ENCODE measurements at regions not wholly inside any gene's neighbourhood (a gene's known extent, or its start where the extent isn't known, plus 50 kb on each side); places are given as distances from the start of the nearest gene placed in this dataset.
"Not testable (repeated sequence)": the region's sequence is repeated elsewhere in the genome, so short reads cannot be mapped to it uniquely, and the experiment has no call there.

GRCh38 chr3:147680837-147681483, 271.8 kb downstream of the ZIC1 start:
- no peaks in the 10 kb centered on the region for H3K9me3 ChIP-seq (ENCODE audit: insufficient read depth, low read depth, low read length)
- H3K27ac ChIP-seq (ENCODE audit: low read length) = no peak overlapping the region
- no peak overlapping the region; the same call in 1 of the 2 replicates for H3K4me3 ChIP-seq (ENCODE audit: low read length)
- no peaks in the 10 kb centered on the region for H3K4me1 ChIP-seq (ENCODE audit: insufficient read depth, low read length)
- no peak overlapping the region for H3K9ac ChIP-seq (ENCODE audit: low read depth, low read length)
- H3K27me3 ChIP-seq (ENCODE audit: insufficient read depth, low read length) = no peaks in the 10 kb centered on the region
- H3K36me3 ChIP-seq (ENCODE audit: insufficient read depth, low read depth, low read length) = no peaks in the 10 kb centered on the region

- Histone ChIP-seq H3K9ac (ENCODE audit: low read depth, low read length) (no peak overlapping the region), H3K4me3 (ENCODE audit: low read length) (no peak overlapping the region), H3K4me1 (ENCODE audit: insufficient read depth, low read length) (no peaks in the 10 kb centered on the region), H3K27me3 (ENCODE audit: insufficient read depth, low read length) (no peaks in the 10 kb centered on the region), H3K9me3 (ENCODE audit: insufficient read depth, low read depth, low read length) (no peaks in the 10 kb centered on the region), H3K36me3 (ENCODE audit: insufficient read depth, low read depth, low read length) (no peaks in the 10 kb centered on the region), H3K27ac (ENCODE audit: low read length) (no peak overlapping the region)
Observed at GRCh38 chr3:147688868-147689267, 279.7 kb downstream of the ZIC1 start.

- Histone ChIP-seq H3K9ac (ENCODE audit: low read depth, low read length) (no peak overlapping the region), H3K27me3 (ENCODE audit: insufficient read depth, low read length) (no peaks in the 10 kb centered on the region), H3K4me1 (ENCODE audit: insufficient read depth, low read length) (no peaks in the 10 kb centered on the region), H3K27ac (ENCODE audit: low read length) (no peak overlapping the region), H3K4me3 (ENCODE audit: low read length) (no peak overlapping the region), H3K9me3 (ENCODE audit: insufficient read depth, low read depth, low read length) (no peaks in the 10 kb centered on the region), H3K36me3 (ENCODE audit: insufficient read depth, low read depth, low read length) (no peaks in the 10 kb centered on the region)
Observed at GRCh38 chr3:147699175-147699838, 290.1 kb downstream of the ZIC1 start.

- H3K27me3 ChIP-seq (ENCODE audit: insufficient read depth, low read length) = no peaks in the 10 kb centered on the region
- no peak overlapping the region for H3K4me3 ChIP-seq (ENCODE audit: low read length)
- no peak overlapping the region for H3K9ac ChIP-seq (ENCODE audit: low read depth, low read length)
- H3K9me3 ChIP-seq (ENCODE audit: insufficient read depth, low read depth, low read length) = no peaks in the 10 kb centered on the region
- H3K4me1 ChIP-seq (ENCODE audit: insufficient read depth, low read length) = no peaks in the 10 kb centered on the region
- H3K36me3 ChIP-seq (ENCODE audit: insufficient read depth, low read depth, low read length) = no peaks in the 10 kb centered on the region
- no peak overlapping the region for H3K27ac ChIP-seq (ENCODE audit: low read length)
Observed at GRCh38 chr3:147701195-147701594, 292.0 kb downstream of the ZIC1 start.

- H3K4me1 ChIP-seq (ENCODE audit: insufficient read depth, low read length) = no peaks in the 10 kb centered on the region
- no peaks in the 10 kb centered on the region for H3K36me3 ChIP-seq (ENCODE audit: insufficient read depth, low read depth, low read length)
- no peak overlapping the region for H3K4me3 ChIP-seq (ENCODE audit: low read length)
Observed at GRCh38 chr3:147702509-147702908, 293.3 kb downstream of the ZIC1 start.

GRCh38 chr3:147705651-147706051, 296.5 kb downstream of the ZIC1 start:
- H3K36me3 ChIP-seq (ENCODE audit: insufficient read depth, low read depth, low read length) = no peaks in the 10 kb centered on the region
- H3K9ac ChIP-seq (ENCODE audit: low read depth, low read length) = no peak overlapping the region
- H3K4me3 ChIP-seq (ENCODE audit: low read length) = no peak overlapping the region
- no peak overlapping the region for H3K27ac ChIP-seq (ENCODE audit: low read length)
- H3K27me3 ChIP-seq (ENCODE audit: insufficient read depth, low read length) = no peaks in the 10 kb centered on the region
- H3K4me1 ChIP-seq (ENCODE audit: insufficient read depth, low read length) = no peaks in the 10 kb centered on the region
- H3K9me3 ChIP-seq (ENCODE audit: insufficient read depth, low read depth, low read length) = no peaks in the 10 kb centered on the region

More at GRCh38 chr3:147702509-147702908, 293.3 kb downstream of the ZIC1 start:
- no peaks in the 10 kb centered on the region for H3K9me3 ChIP-seq (ENCODE audit: insufficient read depth, low read depth, low read length)
- H3K27ac ChIP-seq (ENCODE audit: low read length) = no peak overlapping the region
- H3K9ac ChIP-seq (ENCODE audit: low read depth, low read length) = no peak overlapping the region
- no peaks in the 10 kb centered on the region for H3K27me3 ChIP-seq (ENCODE audit: insufficient read depth, low read length)

GRCh38 chr3:147710753-147711152, 301.6 kb downstream of the ZIC1 start:
- not testable (repeated sequence) for H3K9ac ChIP-seq (ENCODE audit: low read depth, low read length); H3K4me1 ChIP-seq (ENCODE audit: insufficient read depth, low read length); H3K36me3 ChIP-seq (ENCODE audit: insufficient read depth, low read depth, low read length); H3K27me3 ChIP-seq (ENCODE audit: insufficient read depth, low read length); H3K4me3 ChIP-seq (ENCODE audit: low read length); H3K9me3 ChIP-seq (ENCODE audit: insufficient read depth, low read depth, low read length); H3K27ac ChIP-seq (ENCODE audit: low read length)

GRCh38 chr3:147712357-147712756, 303.2 kb downstream of the ZIC1 start:
- no peaks in the 10 kb centered on the region for H3K27me3 ChIP-seq (ENCODE audit: insufficient read depth, low read length)
- no peak overlapping the region for H3K4me3 ChIP-seq (ENCODE audit: low read length)
- H3K36me3 ChIP-seq (ENCODE audit: insufficient read depth, low read depth, low read length) = no peaks in the 10 kb centered on the region
- no peak overlapping the region for H3K27ac ChIP-seq (ENCODE audit: low read length)
- H3K4me1 ChIP-seq (ENCODE audit: insufficient read depth, low read length) = no peaks in the 10 kb centered on the region
- H3K9ac ChIP-seq (ENCODE audit: low read depth, low read length) = no peak overlapping the region
- H3K9me3 ChIP-seq (ENCODE audit: insufficient read depth, low read depth, low read length) = no peaks in the 10 kb centered on the region

- not testable (repeated sequence) for H3K36me3 ChIP-seq (ENCODE audit: insufficient read depth, low read depth, low read length)
Observed at GRCh38 chr3:147712758-147713157, 303.6 kb downstream of the ZIC1 start.

GRCh38 chr3:147713234-147714133, 304.3 kb downstream of the ZIC1 start:
- no peaks in the 10 kb centered on the region for H3K36me3 ChIP-seq (ENCODE audit: insufficient read depth, low read depth, low read length)
- H3K27me3 ChIP-seq (ENCODE audit: insufficient read depth, low read length) = no peaks in the 10 kb centered on the region
- H3K9ac ChIP-seq (ENCODE audit: low read depth, low read length) = no peak overlapping the region
- H3K27ac ChIP-seq (ENCODE audit: low read length) = no peak overlapping the region
- H3K9me3 ChIP-seq (ENCODE audit: insufficient read depth, low read depth, low read length) = no peaks in the 10 kb centered on the region
- no peak overlapping the region for H3K4me3 ChIP-seq (ENCODE audit: low read length)
- no peaks in the 10 kb centered on the region for H3K4me1 ChIP-seq (ENCODE audit: insufficient read depth, low read length)

More at GRCh38 chr3:147712758-147713157, 303.6 kb downstream of the ZIC1 start:
- not testable (repeated sequence) for H3K4me1 ChIP-seq (ENCODE audit: insufficient read depth, low read length); H3K27ac ChIP-seq (ENCODE audit: low read length); H3K4me3 ChIP-seq (ENCODE audit: low read length); H3K27me3 ChIP-seq (ENCODE audit: insufficient read depth, low read length); H3K9me3 ChIP-seq (ENCODE audit: insufficient read depth, low read depth, low read length); H3K9ac ChIP-seq (ENCODE audit: low read depth, low read length)

GRCh38 chr3:147729641-147730040, 320.5 kb downstream of the ZIC1 start:
- Histone ChIP-seq H3K27ac (ENCODE audit: low read length) (no peak overlapping the region), H3K27me3 (ENCODE audit: insufficient read depth, low read length) (no peaks in the 10 kb centered on the region), H3K9me3 (ENCODE audit: insufficient read depth, low read depth, low read length) (no peaks in the 10 kb centered on the region), H3K36me3 (ENCODE audit: insufficient read depth, low read depth, low read length) (no peaks in the 10 kb centered on the region), H3K9ac (ENCODE audit: low read depth, low read length) (no peak overlapping the region), H3K4me3 (ENCODE audit: low read length) (no peak overlapping the region), H3K4me1 (ENCODE audit: insufficient read depth, low read length) (peaks cover 17% of the 10 kb centered on the region; the same call in 1 of the 2 replicates)

Measured in iPS-20b (cell line).